Upper lobe of left lung (tissue), 4 donors: ENCODE measurements at regions not wholly inside any gene's neighbourhood (a gene's known extent, or its start where the extent isn't known, plus 50 kb on each side); places are given as distances from the start of the nearest gene placed in this dataset.

Experiments
- CTCF ChIP-seq, 6 experiments: fragments of 450-650 bp in 4 of 6; fragments of 200-600 bp in 2 of 6; sonication (generic) in 2 of 6; IDR thresholded peaks; one replicate each; pipeline ENCODE4 v1.5.1; 2016 to 2019; ENCODE audit warnings: antibody characterized with exemption in 6 of 6
- EP300 ChIP-seq, 4 donors: sonication (generic); formaldehyde crosslinking; IDR thresholded peaks; one replicate each; pipeline ENCODE4 v1.5.1; 2017; ENCODE audit warnings: antibody characterized with exemption in 4 of 4, control low read depth in 2 of 4
- POLR2A ChIP-seq, 4 donors: fragments of 450-650 bp; IDR thresholded peaks; one replicate each; pipeline ENCODE4 v1.5.1; 2016 to 2017; ENCODE audit warnings: antibody characterized with exemption in 4 of 4, mild to moderate bottlenecking in 2 of 4
- POLR2AphosphoS5 ChIP-seq, 2 donors: sonication (generic); formaldehyde crosslinking; IDR thresholded peaks; one replicate each; pipeline ENCODE4 v1.5.1; 2017; ENCODE audit warnings: antibody characterized with exemption in 2 of 2

GRCh38 chr10:90396721-90397120 lies 461.1 kb downstream of the HTR7 start:
- TF ChIP-seq CTCF (IDR thresholded peaks at IDR 0.05) (no peak), POLR2A (IDR thresholded peaks at IDR 0.05) (no peak), EP300 (IDR thresholded peaks at IDR 0.05) (no peak), POLR2AphosphoS5 (IDR thresholded peaks at IDR 0.05) (no peak)
